ENCODE measurements at regions not wholly inside any gene's neighbourhood (a gene's known extent, or its start where the extent isn't known, plus 50 kb on each side); places are given as distances from the start of the nearest gene placed in this dataset.
"Not testable (repeated sequence)": the region's sequence is repeated elsewhere in the genome, so short reads cannot be mapped to it uniquely, and the experiment has no call there.

DNA sequence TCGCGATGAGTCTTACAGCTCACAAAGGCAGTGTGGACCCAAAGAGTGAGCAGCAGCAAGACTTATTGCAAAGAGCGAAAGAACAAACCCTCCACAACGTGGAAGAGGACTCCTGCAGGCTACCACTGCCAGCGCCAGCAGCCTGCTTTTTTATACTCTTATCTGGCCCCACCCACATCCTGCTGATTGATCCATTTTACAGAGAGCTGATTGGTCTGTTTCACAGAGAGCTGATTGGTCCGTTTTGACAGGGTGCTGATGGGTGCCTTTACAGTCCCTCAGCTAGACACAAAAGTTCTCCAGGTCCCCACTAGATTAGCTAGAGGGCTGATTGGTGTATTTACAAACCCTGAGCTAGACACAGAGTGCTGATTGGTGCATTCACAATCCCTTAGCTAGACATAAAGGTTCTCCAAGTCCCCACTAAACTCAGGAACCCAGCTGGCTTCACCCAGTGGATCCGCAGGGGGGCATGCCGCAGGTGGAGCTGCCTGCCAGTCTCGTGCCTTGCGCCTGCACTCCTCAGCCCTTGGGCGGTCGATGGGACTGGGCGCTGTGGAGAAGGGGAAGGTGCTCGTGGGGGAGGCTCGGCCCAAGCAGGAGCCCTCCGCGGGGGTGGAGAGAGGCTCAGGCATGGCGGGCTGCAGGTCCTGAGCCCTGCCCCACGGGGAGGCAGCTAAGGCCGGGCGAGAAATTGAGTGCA lies 75.7 kb downstream of the QDPR start:
- DNase-seq (ENCODE audit: low read depth in 3 of 3), result not testable (repeated sequence)

DNA sequence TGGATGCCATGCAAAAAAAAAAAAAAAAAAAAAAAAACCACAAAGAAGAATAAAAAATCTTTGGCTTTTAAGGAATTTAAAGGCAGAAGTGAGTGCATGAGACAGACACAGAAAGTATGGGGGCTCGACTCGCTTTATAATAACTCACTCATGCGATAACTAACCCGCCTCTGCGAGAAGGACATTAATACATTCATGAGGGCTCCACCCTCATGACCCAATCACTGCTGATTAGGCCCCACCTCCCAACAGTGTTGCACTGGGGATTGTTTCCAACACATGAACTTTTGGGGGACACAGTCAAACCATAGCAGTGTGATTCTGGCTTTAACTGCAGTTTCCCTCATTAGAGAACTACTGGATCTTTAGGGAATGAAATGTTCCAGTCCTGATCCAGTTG lies 78.1 kb downstream of the QDPR start:
- DNase-seq (ENCODE audit: low read depth in 3 of 3), result no peak

DNA sequence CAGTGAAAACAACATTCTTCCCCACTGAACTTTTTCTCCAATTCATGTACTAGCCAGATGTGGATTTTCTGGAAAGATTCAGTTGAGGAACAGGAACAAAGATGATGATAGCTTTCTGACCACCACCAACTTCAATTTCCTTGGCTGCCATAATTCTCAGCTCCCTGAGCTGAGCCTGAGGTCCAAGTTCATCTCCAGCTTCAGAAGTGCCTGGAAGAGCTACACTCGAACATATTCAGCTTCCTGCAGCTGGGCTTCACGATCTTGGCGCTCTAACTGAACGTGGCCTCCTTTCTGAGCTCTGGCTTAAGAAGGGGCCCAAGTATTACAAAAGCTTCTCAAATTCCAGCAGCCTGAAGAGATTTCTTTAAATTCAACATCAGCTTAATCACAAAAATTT lies 83.9 kb downstream of the QDPR start:
- no peak for DNase-seq (ENCODE audit: low read depth in 3 of 3)

DNA sequence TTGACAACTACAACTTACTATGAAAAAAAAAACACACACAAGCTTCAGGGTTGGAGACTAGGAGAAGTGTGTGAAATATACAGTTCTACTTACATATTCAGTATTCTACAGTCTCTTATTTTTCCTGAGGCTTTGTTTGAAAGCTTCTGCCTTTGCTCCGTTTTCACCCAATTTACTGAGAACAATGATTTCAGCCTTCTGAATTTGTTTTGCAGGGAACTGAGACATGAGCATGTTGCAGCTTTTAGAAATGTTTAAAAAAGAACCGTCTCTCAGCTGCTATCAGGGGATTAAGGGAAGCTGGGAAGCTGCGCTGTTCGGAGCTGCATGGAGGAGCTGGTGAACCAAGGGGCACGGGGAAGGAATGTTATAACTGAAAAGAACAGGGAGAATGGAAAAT lies 85.7 kb downstream of the QDPR start:
- no peak for DNase-seq (ENCODE audit: low read depth in 3 of 3)

DNA sequence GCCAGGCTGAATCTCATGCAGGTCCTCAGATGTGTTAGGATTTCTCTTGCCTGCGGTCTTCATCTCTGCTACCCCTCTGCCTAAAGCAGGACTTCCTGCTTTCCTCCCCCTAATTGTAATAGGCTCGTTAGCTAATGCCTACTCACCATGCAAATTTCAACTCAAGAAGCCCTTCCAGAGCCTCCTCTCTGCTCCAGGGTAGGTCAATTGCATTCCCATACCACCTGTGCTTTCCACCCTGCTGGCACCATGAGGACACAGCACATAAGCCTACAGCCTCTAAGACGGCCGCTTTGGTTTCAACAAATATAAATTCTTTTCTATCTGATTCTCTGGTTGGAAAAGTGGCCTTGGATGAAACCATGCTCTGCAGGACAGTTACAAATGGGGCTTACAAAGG lies 93.9 kb downstream of the QDPR start:
- DNase-seq (ENCODE audit: low read depth in 3 of 3), result no peak

DNA sequence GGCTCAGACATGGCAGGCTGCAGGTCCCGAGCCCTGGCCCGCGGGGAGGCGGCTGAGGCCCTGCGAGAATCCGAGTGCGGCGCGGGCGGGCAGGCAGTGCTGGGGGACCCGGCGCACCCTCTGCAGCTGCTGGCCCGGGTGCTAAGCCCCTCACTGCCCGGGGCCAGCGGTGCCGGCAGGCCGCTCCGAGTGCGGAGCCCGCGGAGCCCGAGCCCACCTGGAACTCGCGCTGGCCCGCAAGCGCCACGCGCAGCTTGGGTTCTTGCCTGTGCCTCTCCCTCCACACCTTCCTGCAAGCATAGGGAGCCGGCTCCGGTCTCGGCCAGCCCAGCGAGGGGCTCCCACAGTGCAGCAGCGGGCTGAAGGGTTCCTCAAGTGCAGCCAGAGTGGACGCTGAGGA lies 97.5 kb downstream of the QDPR start:
- no peak for DNase-seq (ENCODE audit: low read depth in 3 of 3)

DNA sequence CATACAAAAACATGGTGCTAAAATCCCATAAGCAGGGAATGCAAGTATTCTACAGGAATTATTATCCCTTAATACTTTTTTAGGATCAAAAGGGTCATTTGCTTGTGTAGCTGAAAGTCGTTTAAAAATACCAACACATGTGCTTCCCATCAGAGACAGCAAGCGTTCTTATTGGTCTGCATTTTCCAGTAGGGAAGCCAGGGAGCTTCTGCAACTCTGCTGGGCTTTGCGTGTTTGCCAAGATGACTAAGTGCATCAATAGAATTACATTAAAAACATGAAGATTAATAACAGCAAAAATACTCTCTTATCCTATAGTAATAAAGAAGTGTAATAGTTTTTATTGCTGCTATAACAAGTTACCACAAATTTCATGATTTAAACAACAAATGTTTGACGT lies 111.2 kb downstream of the QDPR start:
- no peak for DNase-seq (ENCODE audit: low read depth in 3 of 3)

DNA sequence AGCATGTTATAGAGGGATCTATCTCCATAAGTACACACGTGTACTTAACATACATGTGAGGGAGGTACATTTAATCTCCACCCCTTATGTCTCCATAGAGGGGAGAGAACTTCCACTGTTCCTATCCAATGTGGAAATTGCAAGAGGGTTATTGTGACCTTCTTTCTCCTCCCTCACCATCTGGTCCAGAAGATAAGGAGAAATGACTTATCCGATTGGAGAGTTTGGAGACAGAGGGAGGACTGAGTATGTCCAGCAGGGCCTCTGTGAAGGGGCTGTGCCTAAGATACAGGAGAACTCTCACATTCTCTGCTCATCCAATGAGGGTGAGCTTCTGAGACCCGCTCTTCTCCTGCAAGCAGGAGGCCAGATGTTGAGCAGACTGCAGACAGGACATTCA lies 113.1 kb downstream of the QDPR start:
- no peak for DNase-seq (ENCODE audit: low read depth in 3 of 3)

DNA sequence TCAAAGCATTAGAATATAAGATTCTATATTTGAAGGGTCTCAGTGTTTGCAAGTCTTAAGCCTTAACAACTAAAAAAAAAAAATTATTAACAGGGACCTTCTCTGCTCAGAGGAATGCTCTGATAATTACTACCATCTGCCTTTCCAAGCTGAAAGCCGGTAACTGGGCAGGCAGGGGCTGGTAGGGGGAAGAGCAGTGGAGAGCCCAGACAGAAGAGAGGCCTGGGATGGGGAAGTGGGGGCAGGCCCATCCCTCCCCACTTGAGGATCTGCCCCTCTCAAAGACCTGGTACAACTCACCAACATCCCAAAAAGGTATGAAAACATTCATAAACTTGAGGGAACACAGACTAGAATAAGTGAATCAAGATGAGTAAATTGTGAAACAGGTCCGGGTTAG lies 113.9 kb downstream of the QDPR start:
- DNase-seq (ENCODE audit: low read depth in 3 of 3), result no peak

DNA sequence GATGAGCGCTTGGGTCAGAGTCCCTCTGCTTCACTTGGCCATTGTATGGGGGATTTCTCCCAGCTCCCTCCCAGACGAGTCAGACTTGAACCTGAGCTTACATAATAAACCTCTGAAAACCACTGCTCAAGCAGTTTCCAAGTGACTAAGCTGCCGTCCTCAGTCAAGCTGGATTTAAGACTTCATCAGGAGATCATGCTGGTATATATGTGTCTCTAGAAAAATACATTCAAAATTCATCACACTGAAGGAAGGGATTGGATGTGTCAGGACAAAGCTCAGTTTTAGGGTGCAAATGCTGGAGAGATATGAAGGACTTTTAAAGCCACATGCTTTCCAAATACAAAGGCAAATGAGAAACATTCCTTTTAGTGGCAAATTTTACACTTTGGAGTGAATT lies 114.3 kb downstream of the QDPR start:
- DNase-seq (ENCODE audit: low read depth in 3 of 3), result no peak

DNA sequence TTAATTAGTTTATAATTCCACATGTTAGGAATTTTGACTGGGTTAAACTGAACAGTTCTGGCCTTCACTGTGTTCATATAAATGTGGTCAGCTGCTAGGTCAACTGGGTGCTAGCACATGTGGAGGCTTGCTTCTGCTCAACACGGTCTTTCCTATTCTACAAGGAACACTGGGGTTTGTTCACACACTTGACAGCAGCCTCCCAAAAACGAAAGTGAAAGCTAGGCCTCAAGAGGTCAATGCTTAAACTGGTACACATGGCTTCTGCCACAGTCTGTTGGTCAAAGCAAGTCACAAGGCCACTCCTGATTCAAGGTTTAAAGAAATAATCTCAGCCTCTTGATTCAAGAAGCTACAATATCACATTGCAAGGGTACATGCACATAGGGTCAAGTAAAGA lies 126.5 kb downstream of the QDPR start:
- no peak for DNase-seq (ENCODE audit: low read depth in 3 of 3)

DNA sequence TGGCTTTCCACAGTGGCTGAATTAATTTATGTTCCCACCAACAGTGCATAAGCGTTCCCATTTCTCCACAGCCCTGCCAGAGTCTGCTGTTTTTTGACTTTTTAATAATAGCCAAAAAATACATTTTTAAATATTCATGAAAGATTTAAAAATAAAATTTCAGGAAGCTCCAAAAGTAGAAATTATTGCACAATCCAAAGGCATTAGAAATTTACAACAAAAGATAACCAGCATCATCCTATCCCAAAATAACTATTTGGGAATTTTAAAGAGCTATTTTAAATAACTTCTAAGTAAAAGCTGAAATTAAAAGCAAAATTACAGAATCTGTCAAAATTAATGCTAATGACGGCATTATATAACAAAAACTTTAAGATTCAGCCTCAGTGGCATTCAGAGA lies 131.5 kb downstream of the QDPR start:
- no peak for DNase-seq (ENCODE audit: low read depth in 3 of 3)

DNA sequence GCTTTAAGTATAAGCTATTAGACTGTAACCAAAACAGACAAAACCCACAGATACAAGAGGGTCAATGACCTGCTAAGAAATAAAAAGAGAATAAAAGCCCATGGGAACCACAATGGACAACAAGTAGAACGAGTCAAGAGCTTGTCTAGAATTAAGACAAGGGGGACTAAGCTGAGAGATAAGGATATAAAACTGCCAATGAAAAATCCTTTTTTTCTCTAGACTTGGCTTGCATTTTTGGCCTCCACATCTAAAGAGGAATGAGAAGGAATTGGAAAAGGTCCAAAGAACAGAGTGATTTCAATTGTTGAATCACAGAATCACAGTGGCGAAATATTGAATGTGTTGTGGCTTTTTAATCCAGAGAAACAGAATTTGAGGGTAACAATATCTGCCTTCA lies 135.7 kb downstream of the QDPR start:
- DNase-seq (ENCODE audit: low read depth in 3 of 3), result no peak

DNA sequence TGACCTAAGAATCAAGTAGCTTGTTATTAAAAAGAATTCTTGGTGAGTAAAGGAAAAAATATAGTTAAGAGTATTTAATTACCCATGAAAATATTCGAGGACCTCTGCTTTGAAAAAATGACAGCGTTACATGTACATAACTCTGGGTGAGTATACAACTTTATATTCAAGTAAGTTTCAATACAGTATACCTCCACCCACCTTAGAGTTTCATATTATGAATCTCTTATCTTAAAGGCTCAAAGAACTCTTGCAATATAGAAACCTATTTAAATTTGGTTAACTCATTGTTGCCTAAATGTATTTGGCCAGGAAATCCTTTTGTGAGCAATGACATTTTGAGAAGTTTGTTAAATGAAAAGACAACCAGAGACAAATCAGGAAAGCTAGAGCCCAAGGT lies 138.2 kb downstream of the QDPR start:
- DNase-seq (ENCODE audit: low read depth in 3 of 3), result no peak

DNA sequence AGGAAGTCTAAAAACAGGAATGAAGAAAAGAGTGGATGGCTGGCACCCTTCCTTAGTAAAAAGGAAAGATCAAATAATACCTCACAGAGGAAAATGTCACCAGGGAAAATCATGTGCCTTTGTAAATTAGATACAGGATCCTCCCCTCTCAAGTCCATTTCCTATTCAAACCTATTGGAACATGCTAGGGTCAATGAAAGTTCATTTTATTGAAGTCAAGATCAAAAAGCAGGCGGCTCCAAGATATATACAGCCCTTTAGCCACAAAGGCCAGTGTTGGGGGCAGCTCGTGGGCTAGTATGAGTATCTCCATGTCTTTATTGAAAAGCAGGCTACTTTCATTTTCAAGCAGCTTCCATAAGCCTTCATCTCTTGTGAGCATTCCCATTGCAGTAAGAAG lies 141.1 kb downstream of the QDPR start:
- DNase-seq (ENCODE audit: low read depth in 3 of 3), result no peak

DNA sequence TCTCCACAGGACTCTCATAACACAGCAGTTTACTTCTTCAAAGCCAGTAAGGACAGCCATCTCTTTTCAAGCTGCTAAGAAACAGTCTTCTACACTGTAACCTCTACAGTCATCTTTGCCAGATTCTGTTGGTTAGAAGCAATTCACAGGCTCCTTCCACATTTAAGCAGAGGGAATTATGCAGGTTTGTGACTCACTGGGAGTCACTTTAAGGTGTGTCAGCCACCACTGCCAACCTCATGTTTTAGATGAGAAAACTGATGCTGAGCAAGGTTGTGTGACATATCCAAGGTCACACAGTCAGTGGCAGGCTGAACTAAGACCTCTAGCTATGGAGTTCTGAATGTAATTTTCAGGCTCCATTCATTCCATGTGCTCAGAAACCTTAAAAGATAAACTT lies 143.5 kb downstream of the QDPR start:
- no peak for DNase-seq (ENCODE audit: low read depth in 3 of 3)

DNA sequence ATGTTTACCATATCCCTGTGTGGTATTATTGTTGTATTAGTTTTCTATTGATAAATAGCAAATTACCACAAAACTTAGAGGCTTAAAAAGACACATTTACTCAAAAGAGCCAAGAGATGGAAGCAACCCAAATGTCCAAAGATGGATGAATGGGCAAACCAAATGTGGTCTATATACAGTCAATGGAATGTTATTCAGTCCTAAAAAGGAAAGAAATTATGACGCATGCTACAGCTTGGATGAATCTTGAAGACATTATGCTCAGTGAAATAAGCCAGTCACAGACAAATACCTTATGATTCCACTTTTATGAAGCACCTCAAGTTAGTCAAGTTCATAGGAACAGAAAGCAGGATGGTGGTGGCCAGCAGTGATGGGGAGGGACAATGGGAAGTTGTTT lies 144.7 kb downstream of the QDPR start:
- DNase-seq (ENCODE audit: low read depth in 3 of 3), result no peak

DNA sequence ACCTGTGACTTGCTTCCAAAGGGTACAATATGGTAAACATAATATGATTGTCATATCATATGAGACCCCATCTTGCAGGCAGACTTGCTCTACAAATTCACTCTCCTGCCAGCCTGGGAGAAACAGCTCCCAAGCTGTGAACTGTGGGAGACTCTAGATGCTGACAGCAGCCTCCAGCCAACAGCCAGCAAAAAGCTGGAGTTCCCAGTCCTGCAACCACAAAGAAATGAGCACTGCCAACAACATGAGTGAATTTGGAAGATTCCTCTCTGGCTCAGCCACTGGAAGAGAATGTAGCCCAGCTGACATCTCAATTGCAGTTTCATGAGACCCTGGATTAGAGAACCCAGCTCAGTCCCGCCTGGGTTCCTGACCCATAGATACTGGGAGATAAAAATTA lies 145.4 kb downstream of the QDPR start:
- no peak for DNase-seq (ENCODE audit: low read depth in 3 of 3)

DNA sequence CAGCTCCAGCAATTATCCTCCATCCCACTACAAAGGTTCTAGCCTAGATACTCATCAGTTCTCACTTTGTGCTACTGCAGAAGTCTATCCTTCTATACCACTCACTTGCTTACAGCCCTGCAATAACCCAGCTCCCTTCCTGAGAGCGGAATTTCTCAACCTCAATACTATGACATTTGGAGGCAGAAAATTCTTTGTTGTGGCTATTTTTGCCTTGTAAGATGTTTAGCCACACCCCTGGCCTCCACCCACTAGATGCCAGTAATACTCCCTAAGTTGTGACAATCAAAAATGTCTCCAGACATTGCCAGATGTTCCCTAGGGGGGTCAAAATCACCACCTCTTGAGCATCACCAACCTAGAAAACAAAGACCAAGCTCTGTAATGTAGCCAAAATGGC lies 149.5 kb downstream of the QDPR start:
- DNase-seq (ENCODE audit: low read depth in 3 of 3), result no peak

DNA sequence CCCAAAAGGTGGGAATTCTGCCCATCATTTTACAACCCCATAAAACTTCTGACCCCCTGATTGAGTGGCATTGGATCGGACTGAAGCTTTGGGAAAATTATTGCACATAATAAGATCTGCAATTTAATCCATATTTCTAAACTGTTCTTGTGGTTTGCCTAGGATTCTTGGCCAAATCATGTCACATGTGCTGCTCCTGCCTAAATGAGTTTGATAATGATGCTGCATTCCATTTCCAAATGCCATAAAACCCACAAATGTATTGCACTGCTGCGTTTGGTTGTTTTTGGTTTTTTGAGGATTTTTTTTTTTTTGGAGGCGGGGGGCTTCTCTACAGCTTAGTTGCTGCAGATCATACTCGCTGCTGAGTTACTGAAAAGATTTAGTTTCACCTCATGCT lies 153.6 kb downstream of the QDPR start:
- DNase-seq (ENCODE audit: low read depth in 3 of 3), result no peak

DNA sequence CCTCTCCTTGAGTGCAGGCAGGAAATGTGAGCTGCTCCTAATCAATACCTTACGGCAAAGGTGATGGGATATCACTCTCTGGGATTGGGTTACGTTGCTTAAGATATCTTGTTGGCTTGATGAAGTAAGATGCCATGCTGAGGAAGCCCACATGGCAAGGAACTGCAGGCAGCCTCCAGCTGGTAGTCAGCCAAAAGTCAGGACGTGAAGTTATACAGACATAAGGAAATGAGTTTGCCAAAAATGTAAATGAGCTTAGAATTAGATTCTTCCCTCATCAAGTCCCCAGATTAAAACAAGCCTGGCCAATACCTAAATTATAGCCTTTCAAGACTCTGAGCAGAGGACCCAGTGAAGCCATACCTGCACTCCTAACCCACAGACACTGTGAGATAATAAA lies 155.0 kb downstream of the QDPR start:
- DNase-seq (ENCODE audit: low read depth in 3 of 3), result no peak

DNA sequence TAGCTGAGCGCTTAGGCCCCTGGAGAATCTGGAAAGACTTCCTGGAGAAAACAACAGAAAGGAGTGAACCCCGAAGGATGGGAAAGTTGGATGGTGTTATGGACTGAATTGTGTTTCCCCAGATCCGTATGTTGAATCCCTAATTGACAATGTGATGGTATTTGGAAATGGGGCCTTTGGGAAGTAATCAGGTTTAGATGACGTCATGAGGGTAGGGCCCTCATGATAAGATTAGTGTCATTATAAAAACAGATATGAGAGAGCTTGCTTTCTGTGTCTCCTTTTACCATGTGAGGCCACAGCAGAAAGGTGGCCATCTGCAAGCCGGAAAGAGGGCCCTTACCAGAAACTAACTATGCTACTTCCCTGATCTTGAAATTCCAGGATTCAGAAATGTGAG lies 159.5 kb downstream of the QDPR start:
- DNase-seq (ENCODE audit: low read depth in 3 of 3), result no peak

DNA sequence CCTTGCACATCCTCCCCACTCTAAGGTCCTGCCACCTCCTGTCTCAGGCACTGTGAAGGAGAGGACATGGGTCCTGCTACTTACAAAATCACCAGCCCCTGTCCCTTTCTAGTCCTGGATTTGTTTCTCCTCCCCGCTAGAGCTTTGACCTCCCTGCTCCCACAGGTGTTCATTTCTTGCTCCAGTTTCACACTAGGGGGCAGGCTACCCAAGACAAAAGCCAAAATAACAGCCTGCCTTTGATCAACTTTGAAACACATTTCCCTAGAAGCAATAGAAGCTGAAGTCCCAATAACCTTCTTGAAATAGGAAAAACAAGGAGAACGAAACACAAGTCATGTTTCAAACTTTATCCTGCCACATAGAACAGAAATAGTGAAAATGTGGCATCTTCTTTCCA lies 164.4 kb downstream of the QDPR start:
- no peak for DNase-seq (ENCODE audit: low read depth in 3 of 3)

DNA sequence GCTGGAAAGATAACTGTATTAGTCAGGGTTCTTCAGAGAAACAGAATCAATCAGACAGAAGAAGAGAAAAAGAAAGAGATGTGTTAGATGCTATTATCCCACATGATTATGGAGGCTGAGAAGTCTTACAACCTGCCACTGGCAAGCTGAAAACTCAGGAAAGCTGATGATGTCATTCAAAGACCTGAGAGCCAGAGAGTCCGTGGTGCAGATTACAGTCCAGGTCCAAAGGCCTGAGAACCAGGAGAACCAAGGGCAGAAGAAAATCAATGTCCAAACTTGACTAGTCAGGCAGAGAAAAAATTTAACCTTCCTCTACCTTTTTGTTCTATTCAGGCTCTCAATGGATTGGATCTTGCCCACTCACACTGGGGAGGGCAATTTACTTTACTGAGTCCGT lies 172.5 kb downstream of the QDPR start:
- DNase-seq (ENCODE audit: low read depth in 3 of 3), result no peak

DNA sequence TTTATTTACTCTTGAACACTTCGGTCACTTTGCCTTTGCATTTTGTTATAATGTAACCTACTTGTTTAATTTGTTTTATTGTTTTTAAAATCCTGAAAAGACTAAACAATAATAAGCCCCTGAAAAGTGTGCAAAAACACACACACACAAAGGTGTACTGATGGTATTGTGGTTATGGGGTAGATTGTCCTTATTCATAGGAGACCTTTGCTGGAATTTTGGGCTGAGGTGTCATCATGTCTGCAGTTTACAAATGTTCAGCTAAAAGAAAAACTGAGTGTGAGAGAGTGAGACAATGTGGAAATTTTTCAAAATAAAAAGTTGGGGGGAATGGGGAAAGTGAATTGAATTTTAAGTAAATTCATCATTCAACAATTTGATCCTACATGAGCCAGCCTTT lies 174.9 kb downstream of the QDPR start:
- DNase-seq (ENCODE audit: low read depth in 3 of 3), result no peak
